GM20000 (cell line): ENCODE measurements at regions not wholly inside any gene's neighbourhood (a gene's known extent, or its start where the extent isn't known, plus 50 kb on each side); places are given as distances from the start of the nearest gene placed in this dataset.

ENCODE experiments used
- DNase-seq: peaks from one replicate; pipeline ENCODE4 v3.0.0; 2012; ENCODE audit warnings: low spot score
- TF ChIP-seq, protein P1 (sequence below): IDR thresholded peaks from 2 replicates; pipeline ENCODE4 v1.5.1; 2012; ENCODE audit warnings: mild to moderate bottlenecking, control low read depth; ENCODE audit errors: extremely low read depth, missing control alignments

DNA sequence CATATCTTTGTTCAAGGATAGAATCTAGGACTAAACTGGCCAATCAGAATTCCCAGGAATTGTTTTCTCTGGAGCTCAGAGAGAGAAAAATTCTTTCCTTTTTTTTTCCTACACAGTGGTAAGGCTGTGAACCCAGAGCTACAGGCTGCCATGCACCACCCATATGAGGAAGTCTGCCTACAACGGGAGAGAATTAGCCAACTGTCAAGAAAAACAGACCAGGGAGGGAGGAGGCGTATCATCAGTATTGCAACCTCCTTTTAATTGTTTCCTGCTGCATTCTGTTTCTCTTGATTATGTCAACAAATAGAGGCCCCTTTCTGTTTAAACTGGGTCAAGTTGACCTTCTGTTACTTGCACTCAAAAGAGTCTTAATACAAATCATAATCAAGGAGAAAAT lies 176.5 kb upstream of the UBASH3B start:
- DNase-seq = no peak
- TF ChIP-seq, protein P1, sequence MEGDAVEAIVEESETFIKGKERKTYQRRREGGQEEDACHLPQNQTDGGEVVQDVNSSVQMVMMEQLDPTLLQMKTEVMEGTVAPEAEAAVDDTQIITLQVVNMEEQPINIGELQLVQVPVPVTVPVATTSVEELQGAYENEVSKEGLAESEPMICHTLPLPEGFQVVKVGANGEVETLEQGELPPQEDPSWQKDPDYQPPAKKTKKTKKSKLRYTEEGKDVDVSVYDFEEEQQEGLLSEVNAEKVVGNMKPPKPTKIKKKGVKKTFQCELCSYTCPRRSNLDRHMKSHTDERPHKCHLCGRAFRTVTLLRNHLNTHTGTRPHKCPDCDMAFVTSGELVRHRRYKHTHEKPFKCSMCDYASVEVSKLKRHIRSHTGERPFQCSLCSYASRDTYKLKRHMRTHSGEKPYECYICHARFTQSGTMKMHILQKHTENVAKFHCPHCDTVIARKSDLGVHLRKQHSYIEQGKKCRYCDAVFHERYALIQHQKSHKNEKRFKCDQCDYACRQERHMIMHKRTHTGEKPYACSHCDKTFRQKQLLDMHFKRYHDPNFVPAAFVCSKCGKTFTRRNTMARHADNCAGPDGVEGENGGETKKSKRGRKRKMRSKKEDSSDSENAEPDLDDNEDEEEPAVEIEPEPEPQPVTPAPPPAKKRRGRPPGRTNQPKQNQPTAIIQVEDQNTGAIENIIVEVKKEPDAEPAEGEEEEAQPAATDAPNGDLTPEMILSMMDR = no peak

DNA sequence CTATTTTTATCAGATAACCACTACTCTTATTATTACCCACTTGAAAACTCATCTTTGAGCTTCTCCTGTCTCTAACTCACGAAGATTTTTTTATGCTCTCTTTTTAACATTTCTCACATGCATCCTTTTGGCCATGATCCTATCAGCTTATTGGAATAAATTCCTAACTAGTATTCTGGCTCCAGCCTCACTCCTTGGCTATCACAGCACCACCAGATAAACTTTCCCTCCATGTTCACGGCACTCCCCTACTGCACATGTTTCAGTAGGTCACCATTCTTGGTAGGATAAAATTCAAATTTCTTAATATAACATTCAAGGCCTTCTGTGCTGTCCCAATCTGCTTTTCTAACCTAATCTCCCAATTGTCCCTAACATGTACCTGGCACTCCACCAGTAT lies 186.6 kb upstream of the UBASH3B start:
- no peak for DNase-seq
- TF ChIP-seq, protein P1 = no peak

DNA sequence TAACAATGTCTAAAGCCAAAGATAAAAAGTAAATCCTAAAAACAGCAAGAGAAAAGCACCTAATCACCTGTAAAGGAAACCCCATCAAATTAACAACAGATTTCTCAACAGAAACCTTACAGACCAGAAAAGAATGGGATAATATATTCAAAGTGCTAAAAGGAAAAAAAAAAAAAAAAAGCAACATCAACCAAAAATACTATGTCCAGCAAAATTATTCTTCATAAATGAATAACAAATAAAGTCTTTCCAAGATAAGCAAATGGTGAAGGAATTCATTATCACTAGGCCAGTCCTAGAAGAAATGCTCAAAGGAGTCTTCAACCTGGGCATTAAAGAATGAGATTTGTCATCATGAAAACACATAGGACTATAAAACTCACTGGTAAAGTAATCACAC lies 192.0 kb upstream of the UBASH3B start:
- TF ChIP-seq, protein P1 = no peak
- no peak for DNase-seq

DNA sequence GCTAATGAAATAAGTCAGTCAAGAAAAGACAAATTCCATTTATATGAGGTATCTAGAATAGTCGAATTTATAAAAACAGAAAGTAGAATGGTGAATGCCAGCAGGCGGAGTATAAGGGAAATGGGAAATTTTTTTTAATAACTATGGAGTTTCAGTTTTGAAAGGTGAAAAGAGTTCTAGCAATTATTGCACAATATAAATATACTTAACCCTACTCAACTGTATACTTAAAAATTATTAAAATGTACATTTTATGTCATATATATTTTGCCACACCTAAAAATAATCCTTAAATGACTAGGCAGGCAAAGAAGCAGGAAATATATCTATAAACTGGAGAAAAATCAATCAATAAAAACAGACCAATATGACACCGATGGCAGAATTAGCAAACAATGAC lies 196.5 kb upstream of the UBASH3B start:
- TF ChIP-seq, protein P1 = no peak
- DNase-seq = no peak

DNA sequence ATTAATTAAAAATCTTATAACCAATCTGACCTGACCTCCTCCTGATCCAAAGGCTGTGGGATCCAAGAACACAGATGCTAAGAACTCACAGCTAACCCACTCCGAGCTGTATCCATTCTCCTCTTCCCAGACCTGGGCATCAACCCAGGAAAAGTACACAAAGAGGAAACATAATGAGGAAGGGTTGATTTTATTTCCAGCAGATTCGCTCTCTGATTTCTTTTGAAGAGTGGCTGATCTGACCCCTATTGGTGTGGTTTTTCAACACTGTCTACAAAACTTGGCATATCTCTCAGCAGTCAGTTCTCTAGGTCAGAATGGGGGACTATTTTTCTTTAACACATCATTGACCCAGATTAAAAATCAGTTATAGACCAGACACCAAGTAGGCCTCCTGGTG lies 201.9 kb upstream of the UBASH3B start:
- no peak for DNase-seq
- TF ChIP-seq, protein P1 = no peak

DNA sequence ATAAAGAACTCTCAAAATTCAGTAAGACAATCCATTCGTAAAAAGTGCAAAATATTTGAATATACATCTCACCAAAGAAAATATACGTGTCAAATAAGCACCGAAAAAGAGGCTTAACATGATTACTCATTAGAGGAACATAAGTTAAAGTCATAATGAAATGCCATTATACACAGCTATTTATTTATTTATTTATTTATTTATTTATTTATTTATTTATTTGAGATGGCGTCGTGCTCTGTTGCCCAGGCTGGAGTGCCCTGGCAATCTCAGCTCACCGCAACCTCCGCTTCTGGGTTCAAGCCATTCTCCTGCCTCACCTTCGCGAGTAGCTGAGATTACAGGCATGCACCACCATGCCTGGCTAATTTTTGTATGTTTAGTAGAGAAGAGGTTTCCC lies 203.6 kb upstream of the UBASH3B start:
- TF ChIP-seq, protein P1 = no peak
- DNase-seq = no peak

DNA sequence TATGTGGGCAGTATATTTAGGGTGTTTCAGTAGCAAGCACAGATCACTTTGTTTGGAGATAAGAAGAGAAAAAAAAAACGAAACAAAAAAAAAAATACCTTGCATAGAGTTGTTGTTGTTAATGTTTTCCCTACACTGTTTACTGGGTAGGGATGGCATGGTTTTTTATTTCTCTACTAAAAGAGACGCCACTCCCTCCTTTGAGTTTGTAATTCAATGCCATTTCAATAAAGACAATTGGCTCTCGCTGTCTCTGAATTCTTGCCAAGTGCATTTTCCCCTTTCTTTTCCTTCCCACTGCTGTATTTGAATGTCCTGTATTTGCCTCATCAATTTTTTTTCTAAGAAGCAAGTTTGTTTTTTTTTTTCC lies 213.9 kb upstream of the UBASH3B start:
- no peak for DNase-seq
- TF ChIP-seq, protein P1 = no peak
